NCI-H146 (cell line): ENCODE measurements at regions not wholly inside any gene's neighbourhood (a gene's known extent, or its start where the extent isn't known, plus 50 kb on each side); places are given as distances from the start of the nearest gene placed in this dataset.
"Not testable (repeated sequence)": the region's sequence is repeated elsewhere in the genome, so short reads cannot be mapped to it uniquely, and the experiment has no call there.

Experiments
- DNase-seq: peaks from one replicate; lab custom pipeline; 2025; lab: John Stamatoyannopoulos, UW

- no peak for DNase-seq
Observed at GRCh38 chr2:239831861-239832489, 193.2 kb downstream of the NDUFA10 start.

- no peak for DNase-seq
Observed at GRCh38 chr2:239831001-239831731, 194.0 kb downstream of the NDUFA10 start.

- no peak for DNase-seq
Observed at GRCh38 chr2:239830121-239831000, 194.8 kb downstream of the NDUFA10 start.

- DNase-seq: no peak
Observed at GRCh38 chr2:239829326-239829725, 195.8 kb downstream of the NDUFA10 start.

GRCh38 chr2:239828973-239829275 lies 196.2 kb downstream of the NDUFA10 start:
- not testable (repeated sequence) for DNase-seq

GRCh38 chr2:239828192-239828972 lies 196.8 kb downstream of the NDUFA10 start:
- DNase-seq: no peak

GRCh38 chr2:239827523-239827890 lies 197.6 kb downstream of the NDUFA10 start:
- no peak for DNase-seq

- no peak for DNase-seq
Observed at GRCh38 chr2:239826786-239827522, 198.2 kb downstream of the NDUFA10 start.

GRCh38 chr2:239826376-239826775 lies 198.8 kb downstream of the NDUFA10 start:
- no peak for DNase-seq

- no peak for DNase-seq
Observed at GRCh38 chr2:239825705-239825979, 199.5 kb downstream of the NDUFA10 start.

GRCh38 chr2:239824866-239825704 lies 200.1 kb downstream of the NDUFA10 start:
- no peak for DNase-seq

GRCh38 chr2:239824046-239824694 lies 201.0 kb downstream of the NDUFA10 start:
- peak; percentile 29 for DNase-seq

GRCh38 chr2:239822146-239822831 lies 202.9 kb downstream of the NDUFA10 start:
- DNase-seq: no peak

- no peak for DNase-seq
Observed at GRCh38 chr2:239821694-239822075, 203.5 kb downstream of the NDUFA10 start.

GRCh38 chr2:239820836-239821693 lies 204.1 kb downstream of the NDUFA10 start:
- DNase-seq: no peak

- DNase-seq: no peak
Observed at GRCh38 chr2:239819974-239820555, 205.1 kb downstream of the NDUFA10 start.

GRCh38 chr2:239819091-239819973 lies 205.8 kb downstream of the NDUFA10 start:
- no peak for DNase-seq
